GM12865 (cell line): ENCODE measurements at regions not wholly inside any gene's neighbourhood (a gene's known extent, or its start where the extent isn't known, plus 50 kb on each side); places are given as distances from the start of the nearest gene placed in this dataset.

Source experiments
- DNase-seq: peaks from one replicate; pipeline ENCODE4 v3.0.0; 2010; ENCODE audit warnings: low read depth
- H3K4me3 ChIP-seq: 2 replicates; pipeline ENCODE4 v1.5.1; 2011; ENCODE audit warnings: mild to moderate bottlenecking, low read depth, low read length, control low read depth
- CTCF ChIP-seq: IDR thresholded peaks from 2 replicates; pipeline ENCODE4 v1.5.1; 2011; ENCODE audit warnings: low read length, control low read depth, low read depth, inconsistent platforms; ENCODE audit not compliant: insufficient read depth; ENCODE audit errors: missing control alignments

GRCh38 chr3:67082533-67083024 lies 84.5 kb downstream of the KBTBD8 start:
- H3K4me3 ChIP-seq, result no peak overlapping the region
- DNase-seq, result no peak
- no peak for TF ChIP-seq CTCF

- DNase-seq, result peak; percentile 39
- TF ChIP-seq CTCF, result no peak
- H3K4me3 ChIP-seq, result no peak overlapping the region
These were observed 85.2 kb downstream of the KBTBD8 start for GRCh38 chr3:67083277-67083676.

GRCh38 chr3:67087788-67088187 lies 89.7 kb downstream of the KBTBD8 start:
- no peak for DNase-seq
- no peak overlapping the region for H3K4me3 ChIP-seq
- no peak for TF ChIP-seq CTCF

GRCh38 chr3:67090474-67090873 lies 92.4 kb downstream of the KBTBD8 start:
- no peak overlapping the region for H3K4me3 ChIP-seq
- no peak for DNase-seq
- no peak for TF ChIP-seq CTCF

GRCh38 chr3:67093305-67093704 lies 95.2 kb downstream of the KBTBD8 start:
- H3K4me3 ChIP-seq, result no peak overlapping the region
- no peak for TF ChIP-seq CTCF
- DNase-seq, result no peak

GRCh38 chr3:67094167-67094566 lies 96.1 kb downstream of the KBTBD8 start:
- DNase-seq, result no peak
- TF ChIP-seq CTCF, result no peak
- no peak overlapping the region for H3K4me3 ChIP-seq

GRCh38 chr3:67094774-67095173 lies 96.7 kb downstream of the KBTBD8 start:
- H3K4me3 ChIP-seq, result no peak overlapping the region
- TF ChIP-seq CTCF, result no peak
- DNase-seq, result no peak
